ENCODE measurements at regions not wholly inside any gene's neighbourhood (a gene's known extent, or its start where the extent isn't known, plus 50 kb on each side); places are given as distances from the start of the nearest gene placed in this dataset.

- BruUV-seq (replicated peaks): no TSS peak
- H3K9me1 ChIP-seq (replicated peaks; ENCODE audit: control insufficient read depth, extremely low read depth, insufficient read depth, low read length): no peaks in the 10 kb centered on the region
- intact Hi-C loops (cut with micrococcal nuclease): no loop called here
- no peaks in the 10 kb centered on the region for H3K36me3 ChIP-seq (ENCODE audit: control insufficient read depth in 2 of 2, extremely low read depth in 1 of 2, insufficient read depth in 2 of 2, low read length in 2 of 2)
- TF ChIP-seq POLR2A (IDR thresholded peaks at IDR 0.05; ENCODE audit: low read depth, low read length) (no peak), CTCF (IDR thresholded peaks at IDR 0.05; ENCODE audit: extremely low read depth in 1 of 2, insufficient read depth in 1 of 2, low read depth in 1 of 2, low read length in 2 of 2) (no peak), MYC (IDR thresholded peaks at IDR 0.05; ENCODE audit: low read depth, low read length) (no peak), GATA2 (IDR thresholded peaks at IDR 0.05; ENCODE audit: insufficient read depth, insufficient read length, low read depth, low read length) (no peak), EZH2 (IDR thresholded peaks at IDR 0.05; ENCODE audit: borderline replicate concordance, low read depth, low read length, severe bottlenecking) (no peak), JUN (IDR thresholded peaks at IDR 0.05; ENCODE audit: borderline replicate concordance, insufficient read depth, insufficient read length, low read depth) (no peak), POLR2AphosphoS5 (IDR thresholded peaks at IDR 0.05; ENCODE audit: insufficient read depth, low read depth, low read length) (no peak), FOS (IDR thresholded peaks at IDR 0.05; ENCODE audit: borderline replicate concordance, insufficient read depth, low read length) (no peak)
- TF ChIP-seq, protein P1, sequence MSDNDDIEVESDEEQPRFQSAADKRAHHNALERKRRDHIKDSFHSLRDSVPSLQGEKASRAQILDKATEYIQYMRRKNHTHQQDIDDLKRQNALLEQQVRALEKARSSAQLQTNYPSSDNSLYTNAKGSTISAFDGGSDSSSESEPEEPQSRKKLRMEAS (IDR thresholded peaks at IDR 0.05; ENCODE audit: insufficient read depth, insufficient read length): no peak
- no peaks in the 10 kb centered on the region for H3K79me2 ChIP-seq (ENCODE audit: control insufficient read depth, insufficient read depth, low read length)
- no peak for FAIRE-seq
- H3K4me2 ChIP-seq (ENCODE audit: insufficient read depth, low read length): no peak overlapping the region
- H3K27me3 ChIP-seq (ENCODE audit: control insufficient read depth in 2 of 2, insufficient read depth in 2 of 2, low read length in 2 of 2): no peaks in the 10 kb centered on the region
- POLR2A ChIA-PET: no interaction called here
- dilution Hi-C loops (cut with MboI; ENCODE audit: extremely low pct_ligation_motif_present, low sequenced_read_pairs): no loop called here
- H3K9me3 ChIP-seq (replicated peaks; ENCODE audit: control insufficient read depth, insufficient read depth, low read length): peaks cover 2% of the 10 kb centered on the region
- H4K20me1 ChIP-seq (replicated peaks; ENCODE audit: control insufficient read depth, extremely low read depth, insufficient read depth, low read length): no peaks in the 10 kb centered on the region
- CTCF ChIA-PET: no interaction called here
- H3K27ac ChIP-seq (ENCODE audit: insufficient read depth, low read depth, low read length): no peak overlapping the region
- no peak overlapping the region for H3K4me3 ChIP-seq (replicated peaks in 1 of 3; ENCODE audit: insufficient read depth in 1 of 3, low read depth in 1 of 3, low read length in 3 of 3)
- no peak for DNase-seq (ENCODE audit: low read depth, low spot score)
- no peaks in the 10 kb centered on the region for H3K4me1 ChIP-seq (ENCODE audit: control insufficient read depth, extremely low read depth, insufficient read depth, low read length)
- no peak overlapping the region for H3K9ac ChIP-seq (replicated peaks; ENCODE audit: extremely low read depth, insufficient read depth, low read length)
- H2AFZ ChIP-seq (ENCODE audit: low read depth, low read length): no peak overlapping the region
Observed at GRCh38 chr1:239308701-239309333, 77.6 kb upstream of the CHRM3 start.

All from endothelial cell of umbilical vein (primary cell).